Activated T-helper 1 cell treated with anti-CD3 and anti-CD28 coated beads, Interleukin-12 subunit alpha, Interleukin-12 subunit beta, Interleukin-2, Interleukin-4 antibody, amounts not matched to agents 30 ng/mL and 10 ng/mL and 1 ng/mL, durations not matched to agents 14 hours and 24 hours and 36 hours (primary cell): ENCODE measurements at regions not wholly inside any gene's neighbourhood (a gene's known extent, or its start where the extent isn't known, plus 50 kb on each side); places are given as distances from the start of the nearest gene placed in this dataset.

Experiments
- DNase-seq: peaks from one replicate; pipeline ENCODE4 v3.0.0; 2021; ENCODE audit warnings: low spot score
- H3K27ac Mint-ChIP-seq: one replicate; pipeline ENCODE4 v1.8.0; 2021; ENCODE audit warnings: mild to moderate bottlenecking, mixed read lengths
- H3K27me3 Mint-ChIP-seq: one replicate; pipeline ENCODE4 v1.8.0; 2022; ENCODE audit warnings: mild to moderate bottlenecking, moderate library complexity, mixed read lengths; ENCODE audit not compliant: insufficient read depth
- H3K36me3 Mint-ChIP-seq: one replicate; pipeline ENCODE4 v1.8.0; 2021; ENCODE audit warnings: low read depth, mixed read lengths
- H3K4me1 Mint-ChIP-seq: one replicate; pipeline ENCODE4 v1.8.0; 2021; ENCODE audit warnings: low read depth, mixed read lengths
- H3K4me3 Mint-ChIP-seq: one replicate; pipeline ENCODE4 v1.8.0; 2021; ENCODE audit warnings: mild to moderate bottlenecking, moderate library complexity, mixed read lengths
- H3K9me3 Mint-ChIP-seq: one replicate; pipeline ENCODE4 v1.8.0; 2021; ENCODE audit warnings: mixed read lengths
- intact Hi-C: fragments of 100-400 bp; cut with micrococcal nuclease; formaldehyde crosslinking; loops from one replicate; pipeline ENCODE4 v1.15.1; 2024

DNA sequence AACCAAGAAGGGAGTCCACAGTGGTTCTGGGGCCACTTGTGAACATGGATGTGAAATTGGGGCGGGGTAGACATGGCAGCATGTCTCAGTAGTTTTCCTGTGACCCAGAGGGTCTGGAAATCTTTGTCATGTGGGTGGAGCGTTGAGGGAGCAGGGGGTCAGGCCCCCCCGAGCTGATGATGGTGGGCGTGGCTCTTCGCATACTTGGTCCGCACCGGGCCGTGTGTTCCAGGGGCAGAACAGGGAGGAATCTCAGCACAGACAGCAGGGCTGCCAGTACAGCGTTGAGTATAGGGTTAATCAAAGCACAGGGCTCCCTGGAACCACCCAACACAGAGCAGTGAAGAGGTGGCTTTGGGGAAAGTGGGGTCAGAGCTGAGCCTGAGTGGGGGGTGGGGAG lies 267.5 kb downstream of the SEC14L1 start:
- peak overlapping the region; percentile 44 for H3K4me3 Mint-ChIP-seq
- intact Hi-C loops = no loop called here
- peaks cover 78% of the 10 kb centered on the region for H3K4me1 Mint-ChIP-seq
- H3K27ac Mint-ChIP-seq = peak overlapping the region; percentile 46
- peaks cover 39% of the 10 kb centered on the region for H3K36me3 Mint-ChIP-seq
- DNase-seq = no peak
- H3K27me3 Mint-ChIP-seq = no peaks in the 10 kb centered on the region
- H3K9me3 Mint-ChIP-seq = no peaks in the 10 kb centered on the region

DNA sequence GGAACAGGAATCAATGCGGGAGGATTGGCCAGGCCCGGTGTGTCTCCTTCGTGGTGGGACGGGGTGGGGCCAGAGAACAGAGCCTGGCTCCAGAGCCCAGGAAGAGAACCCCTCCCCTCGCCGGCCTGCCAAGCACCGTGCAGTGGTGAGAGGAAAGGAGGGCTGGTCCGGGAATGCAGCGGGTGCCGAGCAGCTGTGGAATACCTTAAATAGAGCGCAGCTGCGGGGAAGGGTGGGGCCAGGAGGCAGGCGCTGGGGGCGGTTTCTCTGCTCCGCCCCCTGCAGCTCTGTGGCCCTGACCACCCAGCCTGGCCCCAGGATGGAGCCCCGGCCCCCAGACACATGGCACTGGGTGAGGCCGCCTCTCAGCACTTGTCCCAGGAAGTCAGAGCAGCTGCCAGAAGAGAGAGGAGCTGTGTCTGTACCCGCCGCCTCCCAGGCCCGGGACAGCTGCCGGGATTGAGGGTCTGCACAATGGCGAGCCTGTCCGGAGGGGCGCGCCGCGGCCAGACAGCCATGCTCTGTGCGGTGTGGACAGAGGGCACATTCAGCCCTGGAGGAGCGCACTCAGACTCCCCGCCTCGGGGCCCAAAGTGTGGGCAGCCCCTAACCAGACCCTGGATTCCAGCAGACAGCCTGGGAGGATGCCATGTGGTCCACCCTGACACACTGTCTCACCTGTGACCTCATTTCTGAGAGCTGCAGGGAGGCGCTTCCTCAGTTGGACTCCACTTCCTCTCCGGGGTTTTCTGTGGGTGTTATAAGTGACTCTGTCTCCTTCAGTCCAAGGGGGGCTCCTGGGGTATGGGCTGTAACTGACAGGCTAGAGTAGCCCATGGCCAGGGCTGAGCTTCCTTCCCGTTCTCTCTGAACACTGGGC lies 268.8 kb downstream of the SEC14L1 start:
- peaks cover 34% of the 10 kb centered on the region for H3K36me3 Mint-ChIP-seq
- peak overlapping the region; percentile 86 for H3K27ac Mint-ChIP-seq
- intact Hi-C loops = no loop called here
- peaks cover 70% of the 10 kb centered on the region for H3K4me1 Mint-ChIP-seq
- DNase-seq = peak; percentile 30
- H3K4me3 Mint-ChIP-seq = peak overlapping the region; percentile 51
- H3K9me3 Mint-ChIP-seq = no peaks in the 10 kb centered on the region
- no peaks in the 10 kb centered on the region for H3K27me3 Mint-ChIP-seq

DNA sequence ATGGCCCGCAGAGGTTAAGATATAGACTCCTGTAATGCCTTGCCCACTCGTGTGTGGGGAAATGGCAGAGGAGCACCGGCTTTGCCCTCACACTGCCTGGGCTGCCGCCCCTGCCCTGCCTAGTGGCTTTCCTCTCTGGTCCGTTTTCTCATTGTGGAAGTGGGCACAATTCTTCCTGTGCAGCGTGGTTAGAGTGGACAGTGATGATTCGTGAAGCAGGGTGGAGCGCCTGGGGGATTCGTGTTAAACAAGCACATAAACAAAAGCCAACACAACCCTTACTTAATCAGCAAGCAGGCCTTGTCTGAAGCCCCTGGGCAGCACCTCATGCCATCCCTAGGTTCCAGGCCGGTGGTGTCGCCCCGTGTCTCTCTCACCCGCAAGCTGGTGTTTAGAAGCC lies 269.7 kb downstream of the SEC14L1 start:
- H3K4me3 Mint-ChIP-seq = peak overlapping the region; percentile 50
- peaks cover 61% of the 10 kb centered on the region for H3K4me1 Mint-ChIP-seq
- H3K27ac Mint-ChIP-seq = peak overlapping the region; percentile 70
- H3K9me3 Mint-ChIP-seq = no peaks in the 10 kb centered on the region
- no peak for DNase-seq
- intact Hi-C loops = no loop called here
- no peaks in the 10 kb centered on the region for H3K27me3 Mint-ChIP-seq
- H3K36me3 Mint-ChIP-seq = peaks cover 27% of the 10 kb centered on the region

DNA sequence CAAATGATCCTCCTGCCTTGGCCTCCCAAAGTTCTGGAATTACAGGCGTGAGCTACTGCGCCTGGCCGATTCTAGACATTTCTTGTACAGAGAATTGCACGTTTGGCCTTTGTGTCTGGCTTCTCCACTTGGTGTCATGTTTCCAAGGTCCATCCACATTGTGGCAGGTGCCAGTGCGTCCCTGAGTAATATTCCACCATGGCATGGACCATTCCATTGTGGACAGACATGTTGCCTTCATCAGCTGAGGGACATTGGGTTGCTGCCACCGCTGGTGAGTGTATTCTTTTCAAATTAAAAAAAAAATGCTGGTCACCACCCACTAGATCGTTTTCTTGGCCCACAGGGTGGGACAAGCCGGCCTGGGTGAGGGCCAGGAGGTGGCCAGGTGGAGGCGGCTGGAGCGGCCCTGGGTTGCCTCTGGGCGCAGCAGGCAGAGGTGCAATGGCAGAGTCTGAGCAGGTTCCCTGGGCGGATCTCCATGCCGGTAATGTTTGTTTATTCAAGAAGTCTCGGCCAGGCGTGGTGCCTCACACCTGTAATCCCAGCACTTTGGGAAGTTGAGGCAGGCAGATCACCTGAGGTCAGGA lies 274.1 kb downstream of the SEC14L1 start:
- intact Hi-C loops = no loop called here
- Mint-ChIP-seq H3K4me3 (no peak overlapping the region), H3K9me3 (no peaks in the 10 kb centered on the region), H3K27me3 (no peaks in the 10 kb centered on the region), H3K4me1 (peaks cover 29% of the 10 kb centered on the region), H3K27ac (no peak overlapping the region), H3K36me3 (peaks cover 18% of the 10 kb centered on the region)
- DNase-seq = no peak

DNA sequence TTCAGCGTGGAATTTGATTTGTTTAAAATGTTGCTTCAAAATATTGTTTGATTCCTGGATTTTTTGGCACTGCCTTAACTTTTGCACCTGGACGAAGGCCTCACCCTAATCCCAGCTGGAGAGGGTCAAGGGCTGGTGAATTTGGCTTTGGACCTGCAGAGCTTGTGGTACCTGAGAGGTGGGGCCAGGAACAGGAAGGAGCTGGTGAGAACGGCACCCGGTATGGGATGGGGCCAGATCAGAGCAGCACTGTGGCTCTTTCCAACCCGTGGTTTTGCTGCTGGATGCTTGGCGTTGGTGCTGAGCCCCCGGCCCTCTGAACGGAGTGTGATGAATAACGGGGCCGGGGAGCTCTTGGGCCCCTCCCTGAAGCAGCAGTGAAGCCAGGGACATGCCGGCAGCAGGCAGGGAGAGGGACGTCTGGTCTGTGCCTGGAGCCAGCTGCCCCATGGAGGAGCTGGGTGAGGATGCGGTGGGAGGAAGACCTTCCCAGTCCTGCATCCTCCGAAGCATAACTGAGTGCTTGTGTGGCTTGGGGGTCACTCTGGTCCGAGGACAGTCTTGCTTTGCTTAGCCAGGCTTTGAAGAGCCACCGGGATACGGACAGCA lies 275.4 kb downstream of the SEC14L1 start:
- Mint-ChIP-seq H3K4me3 (no peak overlapping the region), H3K27me3 (no peaks in the 10 kb centered on the region), H3K9me3 (no peaks in the 10 kb centered on the region), H3K27ac (peak overlapping the region; percentile 7), H3K4me1 (peaks cover 30% of the 10 kb centered on the region), H3K36me3 (peaks cover 10% of the 10 kb centered on the region)
- intact Hi-C loops = no loop called here
- no peak for DNase-seq

DNA sequence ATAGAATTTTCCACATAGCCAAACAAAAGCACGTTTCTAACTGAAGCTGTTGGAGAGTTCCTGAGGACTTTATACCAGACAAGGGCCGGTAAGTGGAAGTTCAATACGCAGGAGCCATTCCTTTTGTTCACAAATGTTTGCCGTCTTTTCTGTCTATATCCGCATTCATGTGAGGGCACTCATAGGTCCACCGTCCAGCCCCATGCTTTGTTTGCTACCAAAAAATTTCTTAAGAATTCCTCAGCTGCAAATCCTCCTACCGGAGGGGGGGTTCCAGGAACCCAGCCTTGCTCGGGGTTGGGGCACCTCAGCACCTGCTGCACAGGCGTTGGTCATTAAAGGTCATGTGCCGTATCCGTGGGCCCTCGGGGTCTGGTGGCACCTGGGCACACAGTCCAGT lies 276.8 kb downstream of the SEC14L1 start:
- H3K4me3 Mint-ChIP-seq = no peak overlapping the region
- DNase-seq = no peak
- H3K27ac Mint-ChIP-seq = no peak overlapping the region
- H3K9me3 Mint-ChIP-seq = no peaks in the 10 kb centered on the region
- H3K36me3 Mint-ChIP-seq = peaks cover 6% of the 10 kb centered on the region
- intact Hi-C loops = no loop called here
- peaks cover 35% of the 10 kb centered on the region for H3K4me1 Mint-ChIP-seq
- no peaks in the 10 kb centered on the region for H3K27me3 Mint-ChIP-seq

DNA sequence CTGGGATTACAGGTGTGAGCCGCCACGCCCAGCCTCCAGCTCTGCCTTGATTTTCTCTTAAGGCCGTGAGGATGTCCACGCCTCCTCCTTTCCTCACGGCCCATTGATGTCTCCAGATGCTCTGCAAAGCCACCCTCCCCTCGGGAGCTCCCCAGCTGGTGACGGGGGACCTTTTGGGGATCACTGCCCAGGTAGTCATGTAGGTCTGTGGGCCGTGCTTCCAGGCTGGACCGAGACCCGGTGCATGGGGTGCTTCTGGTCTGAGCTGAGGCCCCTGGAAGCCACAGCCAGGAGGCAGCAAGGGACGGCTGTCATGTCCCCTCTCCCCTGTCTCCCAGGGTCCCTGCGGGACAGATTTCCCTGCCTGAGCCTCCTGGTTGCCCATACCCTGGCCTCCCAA lies 277.8 kb downstream of the SEC14L1 start:
- intact Hi-C loops = no loop called here
- no peak overlapping the region for H3K27ac Mint-ChIP-seq
- no peaks in the 10 kb centered on the region for H3K27me3 Mint-ChIP-seq
- no peaks in the 10 kb centered on the region for H3K9me3 Mint-ChIP-seq
- peaks cover 1% of the 10 kb centered on the region for H3K36me3 Mint-ChIP-seq
- no peak for DNase-seq
- no peak overlapping the region for H3K4me3 Mint-ChIP-seq
- H3K4me1 Mint-ChIP-seq = peaks cover 25% of the 10 kb centered on the region

DNA sequence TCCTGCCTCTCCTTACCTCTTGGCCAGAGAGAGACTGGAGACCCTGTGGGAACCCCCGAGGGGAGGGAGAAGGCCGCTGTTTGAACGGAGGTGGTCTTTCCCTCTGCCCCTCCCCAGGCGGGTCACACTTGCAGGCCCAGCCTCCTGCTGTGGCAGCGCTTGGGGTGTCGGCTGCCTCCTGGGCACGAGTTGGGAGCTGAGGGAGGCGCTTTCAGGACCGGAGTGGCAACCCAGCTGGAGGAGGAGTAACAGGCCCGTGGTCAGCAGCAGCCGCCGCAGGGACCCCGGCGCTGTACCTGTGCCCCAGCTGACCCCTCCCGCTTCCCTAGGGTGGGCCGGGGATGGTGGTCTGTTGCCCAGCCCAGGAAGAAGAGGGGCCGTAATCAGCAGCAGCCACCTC lies 278.3 kb downstream of the SEC14L1 start:
- Mint-ChIP-seq H3K27me3 (no peaks in the 10 kb centered on the region), H3K36me3 (peaks cover 1% of the 10 kb centered on the region), H3K27ac (no peak overlapping the region), H3K9me3 (no peaks in the 10 kb centered on the region), H3K4me3 (no peak overlapping the region), H3K4me1 (peaks cover 24% of the 10 kb centered on the region)
- DNase-seq = no peak
- intact Hi-C loops = no loop called here

DNA sequence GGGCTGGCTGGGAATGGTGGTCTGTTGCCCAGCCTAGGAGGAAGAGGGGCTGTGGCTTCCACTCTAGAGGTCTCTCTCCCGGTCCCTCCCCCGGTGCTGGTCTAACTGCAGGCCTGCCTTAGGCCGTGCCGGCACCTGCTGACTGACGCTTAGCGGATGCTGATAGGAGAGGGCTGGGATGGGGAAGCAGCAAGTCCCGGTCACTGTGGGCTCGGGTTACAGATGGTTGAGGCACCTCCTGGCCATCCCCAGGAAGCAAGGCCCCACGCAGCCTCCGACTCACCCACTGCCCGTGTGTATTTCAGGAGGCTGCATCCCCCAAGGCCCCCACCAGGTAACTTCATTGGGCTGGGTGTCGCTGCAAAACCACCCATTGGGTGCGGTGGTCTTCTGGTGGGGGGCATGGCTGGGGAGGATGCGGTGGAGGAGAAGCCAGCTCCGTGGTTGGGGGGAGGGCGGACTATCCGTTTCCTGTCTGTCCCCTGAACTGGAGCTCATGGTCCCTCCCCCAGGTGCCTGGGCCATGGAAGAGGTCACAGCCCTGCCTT lies 278.9 kb downstream of the SEC14L1 start:
- no peak overlapping the region for H3K4me3 Mint-ChIP-seq
- no peaks in the 10 kb centered on the region for H3K27me3 Mint-ChIP-seq
- peaks cover 27% of the 10 kb centered on the region for H3K4me1 Mint-ChIP-seq
- DNase-seq = no peak
- intact Hi-C loops = loop anchor here (2.0 kb wide), 1 partner anchor 15 kb away; no protein-coding TSS in a partner anchor
- H3K36me3 Mint-ChIP-seq = peaks cover 1% of the 10 kb centered on the region
- H3K9me3 Mint-ChIP-seq = no peaks in the 10 kb centered on the region
- no peak overlapping the region for H3K27ac Mint-ChIP-seq

DNA sequence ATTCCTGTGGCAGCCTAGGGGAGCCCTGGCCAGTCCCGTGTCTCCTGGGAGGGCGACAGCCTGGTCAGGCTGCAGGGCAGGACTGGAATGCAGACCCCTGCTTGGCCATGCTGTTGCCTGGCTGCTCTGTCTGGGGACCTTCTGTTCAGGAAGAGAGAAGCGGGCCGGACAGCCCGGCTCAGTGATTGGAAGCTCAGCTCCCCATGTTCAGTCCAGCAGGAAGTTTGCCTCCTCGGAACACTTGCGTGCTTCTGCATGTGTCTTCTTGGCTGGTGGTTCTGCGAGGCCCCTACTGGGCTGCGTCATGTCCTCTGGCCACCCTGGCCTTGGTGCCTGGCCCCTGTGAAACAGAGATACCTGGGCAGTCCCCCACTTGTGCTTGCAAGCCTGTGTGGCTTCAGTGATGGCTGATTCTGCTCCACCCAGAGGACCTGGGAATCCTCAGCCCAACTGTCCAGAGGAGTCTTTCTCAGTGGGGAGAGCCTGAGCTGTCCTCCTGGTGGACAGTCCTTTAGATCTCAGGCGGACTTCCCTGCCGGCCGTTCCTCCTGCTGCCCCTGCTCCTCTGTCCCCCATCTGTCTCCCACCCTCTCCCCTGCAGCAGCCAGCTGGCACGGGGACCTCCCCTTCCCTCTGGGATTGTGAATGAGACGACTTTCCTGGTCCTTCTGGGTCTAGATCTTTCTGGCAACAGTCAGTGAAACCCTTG lies 279.5 kb downstream of the SEC14L1 start:
- H3K4me3 Mint-ChIP-seq = peak overlapping the region; percentile 29
- intact Hi-C loops = loop anchor here (2.0 kb wide), 1 partner anchor 15 kb away; no protein-coding TSS in a partner anchor
- H3K36me3 Mint-ChIP-seq = peaks cover 1% of the 10 kb centered on the region
- DNase-seq = no peak
- H3K4me1 Mint-ChIP-seq = peaks cover 28% of the 10 kb centered on the region
- H3K27me3 Mint-ChIP-seq = no peaks in the 10 kb centered on the region
- H3K9me3 Mint-ChIP-seq = no peaks in the 10 kb centered on the region
- H3K27ac Mint-ChIP-seq = peak overlapping the region; percentile 37

DNA sequence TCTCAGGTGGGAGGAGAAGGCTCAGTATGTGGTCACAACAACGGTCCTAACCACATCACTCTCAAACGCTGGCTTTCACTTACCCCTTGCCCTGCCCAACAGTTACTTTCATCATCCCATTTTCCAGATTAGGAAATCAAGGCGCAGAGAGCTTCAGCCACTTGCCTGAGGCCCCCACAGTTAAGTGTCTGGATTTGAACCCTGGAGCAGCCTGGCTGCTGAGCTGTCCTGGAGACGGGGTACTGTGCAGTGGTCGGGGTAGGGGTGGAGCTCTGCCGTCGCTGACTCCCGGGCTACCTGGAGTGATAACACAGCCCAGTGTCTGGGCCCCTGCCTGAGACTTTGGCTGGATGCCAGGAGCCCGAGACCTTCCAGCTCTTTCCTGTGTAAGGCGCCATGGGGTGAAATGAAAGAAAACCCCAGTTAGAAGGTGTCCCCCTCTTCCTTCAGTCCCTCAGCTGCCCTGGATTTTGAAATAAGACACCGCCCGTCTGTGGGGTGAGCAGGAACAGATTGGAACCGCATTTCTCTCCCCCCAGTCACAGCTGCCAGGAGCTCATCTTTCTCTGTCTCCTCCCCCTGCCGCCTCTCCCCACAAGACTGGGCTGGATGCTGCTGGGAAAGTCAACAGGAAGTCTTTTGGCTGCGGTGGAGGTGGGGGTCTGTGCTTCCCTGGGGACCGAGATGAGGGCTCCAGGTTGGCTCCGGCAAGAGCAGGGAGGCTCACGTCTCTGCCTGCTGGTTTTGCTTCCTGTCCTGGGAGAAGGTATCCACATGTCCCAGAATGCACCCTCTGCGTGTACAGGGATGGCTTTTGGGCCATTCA lies 280.2 kb downstream of the SEC14L1 start:
- H3K36me3 Mint-ChIP-seq = peaks cover 1% of the 10 kb centered on the region
- H3K27me3 Mint-ChIP-seq = no peaks in the 10 kb centered on the region
- H3K9me3 Mint-ChIP-seq = no peaks in the 10 kb centered on the region
- H3K4me1 Mint-ChIP-seq = peaks cover 28% of the 10 kb centered on the region
- peak overlapping the region; percentile 29 for H3K4me3 Mint-ChIP-seq
- H3K27ac Mint-ChIP-seq = peak overlapping the region; percentile 37
- no peak for DNase-seq
- intact Hi-C loops = loop anchor here (2.0 kb wide), 1 partner anchor 16 kb away; no protein-coding TSS in a partner anchor

DNA sequence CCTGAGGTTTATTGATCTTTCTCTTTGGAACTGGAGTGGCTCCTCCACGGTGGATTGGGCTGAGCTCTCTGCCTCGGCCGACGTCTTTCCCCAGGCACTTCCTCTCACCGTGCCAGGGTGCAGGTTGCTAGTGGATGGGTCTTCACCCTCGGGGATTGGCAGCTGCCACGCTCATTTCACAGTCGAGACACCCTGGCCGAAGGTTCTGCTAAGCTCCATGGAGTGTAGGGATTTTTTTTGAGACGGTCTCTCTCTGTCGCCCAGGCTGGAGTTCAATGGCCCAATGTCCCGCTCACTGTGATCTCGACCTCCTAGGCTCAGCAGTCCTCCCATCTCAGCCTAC lies 280.8 kb downstream of the SEC14L1 start:
- H3K4me1 Mint-ChIP-seq = peaks cover 33% of the 10 kb centered on the region
- intact Hi-C loops = loop anchor here (2.0 kb wide), 1 partner anchor 17 kb away; no protein-coding TSS in a partner anchor
- no peaks in the 10 kb centered on the region for H3K27me3 Mint-ChIP-seq
- H3K36me3 Mint-ChIP-seq = peaks cover 1% of the 10 kb centered on the region
- no peak for DNase-seq
- H3K9me3 Mint-ChIP-seq = no peaks in the 10 kb centered on the region
- H3K27ac Mint-ChIP-seq = peak overlapping the region; percentile 37
- peak overlapping the region; percentile 29 for H3K4me3 Mint-ChIP-seq
